ENCODE measurements at regions not wholly inside any gene's neighbourhood (a gene's known extent, or its start where the extent isn't known, plus 50 kb on each side); places are given as distances from the start of the nearest gene placed in this dataset.
A peak's percentile ranks its signal among the peaks of the same experiment; 100 is the strongest.

DNA sequence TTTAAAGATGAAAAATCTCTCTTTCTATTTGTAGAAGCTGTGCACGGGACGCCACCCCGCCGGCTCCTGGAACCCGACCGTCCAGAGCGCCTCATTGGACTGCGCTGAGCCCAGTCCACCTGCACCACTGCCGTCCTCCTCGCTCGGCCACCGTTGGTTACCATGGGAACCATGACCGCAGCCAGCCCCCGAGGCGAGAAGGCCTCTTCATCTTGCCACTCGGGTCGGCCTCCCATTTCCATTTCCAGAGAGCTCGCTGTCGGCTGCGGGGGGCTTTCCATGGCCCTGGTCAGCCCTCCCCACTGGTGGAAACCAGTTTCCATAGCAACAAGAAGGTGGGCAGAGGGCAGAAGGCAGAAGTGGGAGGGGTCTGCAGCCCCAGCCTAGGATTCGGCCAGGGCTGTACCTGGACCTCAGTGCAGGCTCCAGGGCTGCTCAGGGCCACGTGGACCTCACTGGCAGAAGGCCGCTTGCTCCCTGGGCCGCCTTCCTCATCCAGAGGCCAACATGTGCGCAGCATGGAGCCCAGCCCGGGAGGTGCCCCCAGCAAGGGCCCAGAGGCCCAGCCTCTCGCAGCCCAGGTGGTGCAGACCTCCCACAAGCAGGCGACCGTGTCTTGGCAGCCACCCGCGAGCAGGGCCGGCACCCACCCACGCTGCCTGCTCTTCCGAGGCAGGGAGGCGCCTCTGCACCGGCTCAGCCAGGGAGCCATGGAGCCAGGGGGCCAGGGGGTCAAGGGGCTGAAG is 283.5 kb upstream of the PPP2R2D start:
- no peaks in the 10 kb centered on the region for H3K4me1 Mint-ChIP-seq
- ATAC-seq = no peak
- no peak overlapping the region for H3K27ac Mint-ChIP-seq
- H3K27me3 Mint-ChIP-seq = peaks cover 21% of the 10 kb centered on the region
- DNase-seq = no peak
- H3K9me3 Mint-ChIP-seq = peaks cover 0 to 9% of the 10 kb centered on the region in 2 donors
- H3K4me3 Mint-ChIP-seq = no peak overlapping the region

DNA sequence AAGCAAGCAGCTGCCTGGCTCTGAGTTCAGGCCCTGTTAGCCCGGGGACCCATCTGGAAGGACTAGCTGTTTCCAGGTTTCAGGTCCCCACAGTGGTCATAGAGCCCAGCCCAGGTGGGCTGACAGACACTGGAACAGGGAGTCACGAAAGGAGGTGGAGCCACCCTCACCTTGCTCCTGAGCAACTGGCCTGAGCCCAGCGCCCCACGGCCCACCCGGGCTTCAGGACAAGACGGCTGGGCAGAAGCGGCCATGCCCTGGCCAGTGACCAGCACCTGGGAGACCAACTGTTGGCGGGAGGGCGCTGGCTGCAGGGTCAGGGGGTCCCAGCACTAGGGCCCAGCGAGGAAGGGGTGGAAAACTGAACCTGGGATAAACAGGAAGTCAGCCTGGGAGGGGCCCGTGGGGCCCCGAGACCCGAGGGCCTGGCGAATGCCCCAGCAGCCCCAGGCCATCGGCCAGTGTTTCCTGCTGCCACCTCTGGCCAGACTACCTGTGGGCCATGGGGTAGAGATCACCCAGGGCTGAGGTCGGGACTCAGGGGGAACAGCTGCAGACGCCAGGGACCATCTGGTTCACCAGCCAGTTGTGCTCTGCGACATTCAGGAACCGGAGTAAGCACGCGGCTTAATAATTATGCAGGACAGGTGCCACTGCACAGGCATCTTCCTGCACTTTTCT is 282.1 kb upstream of the PPP2R2D start:
- H3K4me1 Mint-ChIP-seq = no peaks in the 10 kb centered on the region
- DNase-seq (no peak), ATAC-seq (no peak)
- H3K4me3 Mint-ChIP-seq = no peak overlapping the region
- peaks cover 15% of the 10 kb centered on the region for H3K27me3 Mint-ChIP-seq
- H3K27ac Mint-ChIP-seq = no peak overlapping the region
- H3K9me3 Mint-ChIP-seq = peaks cover 0 to 7% of the 10 kb centered on the region in 2 donors

- Mint-ChIP-seq H3K27me3 (peaks cover 7% of the 10 kb centered on the region), H3K9me3 (no peaks in the 10 kb centered on the region), H3K27ac (no peak overlapping the region), H3K4me3 (no peak overlapping the region), H3K4me1 (no peaks in the 10 kb centered on the region)
- peak; percentile 17 for ATAC-seq
- DNase-seq = no peak
These were observed 280.5 kb upstream of the PPP2R2D start for GRCh38 chr10:131620314-131620713.

DNA sequence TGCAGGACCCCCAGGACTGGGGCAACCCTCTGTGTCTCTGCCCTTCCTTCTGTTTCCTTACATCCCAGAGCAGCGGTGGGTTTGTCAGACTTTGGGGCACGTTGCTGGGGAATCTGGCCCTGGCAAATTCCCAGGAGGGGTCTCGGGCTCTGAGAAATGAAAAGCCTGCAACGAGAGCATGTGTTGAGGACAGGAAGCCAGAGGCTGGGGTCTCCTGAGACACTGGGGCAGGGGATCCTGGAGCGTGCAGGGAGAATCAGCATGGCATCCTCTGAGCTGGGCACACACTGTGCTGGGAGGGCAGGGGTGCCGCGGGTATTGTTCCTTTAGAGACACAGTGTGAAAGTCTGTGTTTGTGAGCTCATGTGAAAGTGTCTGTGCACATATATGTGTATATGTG is 279.9 kb upstream of the PPP2R2D start:
- ATAC-seq (no peak), DNase-seq (no peak)
- H3K4me3 Mint-ChIP-seq = no peak overlapping the region
- H3K27ac Mint-ChIP-seq = no peak overlapping the region
- H3K9me3 Mint-ChIP-seq = no peaks in the 10 kb centered on the region
- H3K27me3 Mint-ChIP-seq = peaks cover 7% of the 10 kb centered on the region
- no peaks in the 10 kb centered on the region for H3K4me1 Mint-ChIP-seq

GRCh38 chr10:131621784-131622624 is 278.8 kb upstream of the PPP2R2D start:
- Mint-ChIP-seq H3K27ac (peak overlapping the region in 1 of 2 donors; percentile 21), H3K4me1 (no peaks in the 10 kb centered on the region), H3K27me3 (peaks cover 7% of the 10 kb centered on the region), H3K9me3 (no peaks in the 10 kb centered on the region), H3K4me3 (no peak overlapping the region)
- no peak for DNase-seq
- ATAC-seq = no peak

- Mint-ChIP-seq H3K27me3 (no peaks in the 10 kb centered on the region), H3K27ac (no peak overlapping the region), H3K4me3 (no peak overlapping the region), H3K4me1 (no peaks in the 10 kb centered on the region), H3K9me3 (peaks cover 12 to 16% of the 10 kb centered on the region in 2 donors)
- ATAC-seq = peak; percentile 53
- no peak for DNase-seq
These were observed 275.8 kb upstream of the PPP2R2D start for GRCh38 chr10:131625041-131625440.

DNA sequence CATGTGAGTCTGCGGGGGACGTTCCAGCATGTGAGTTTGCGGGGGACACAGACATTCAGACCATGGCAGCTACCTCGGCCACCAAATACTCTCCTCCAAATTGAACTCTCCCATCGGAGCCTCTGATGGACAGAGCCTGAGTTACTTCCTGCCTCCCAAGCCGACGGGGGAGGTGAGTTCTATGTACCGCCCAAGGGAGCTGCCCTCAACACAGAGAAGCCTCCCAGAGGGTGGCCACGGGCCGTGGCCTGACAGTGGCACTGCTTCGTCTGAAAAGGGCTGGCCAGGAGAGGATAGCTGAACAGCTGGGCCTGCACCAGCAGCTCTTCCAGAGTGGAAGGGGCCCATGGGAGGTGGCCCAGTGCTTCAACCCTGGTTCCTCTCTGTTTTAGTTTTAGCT is 274.5 kb upstream of the PPP2R2D start:
- no peaks in the 10 kb centered on the region for H3K4me1 Mint-ChIP-seq
- ATAC-seq (no peak), DNase-seq (no peak)
- no peak overlapping the region for H3K4me3 Mint-ChIP-seq
- H3K9me3 Mint-ChIP-seq = peaks cover 12 to 16% of the 10 kb centered on the region in 2 donors
- H3K27me3 Mint-ChIP-seq = no peaks in the 10 kb centered on the region
- H3K27ac Mint-ChIP-seq = no peak overlapping the region

- Mint-ChIP-seq H3K4me3 (no peak overlapping the region), H3K27ac (no peak overlapping the region), H3K4me1 (no peaks in the 10 kb centered on the region), H3K9me3 (peaks cover 12 to 16% of the 10 kb centered on the region in 2 donors), H3K27me3 (no peaks in the 10 kb centered on the region)
- DNase-seq (no peak), ATAC-seq (no peak)
These were observed 271.6 kb upstream of the PPP2R2D start for GRCh38 chr10:131629026-131629770.

GRCh38 chr10:131630772-131631258 is 270.0 kb upstream of the PPP2R2D start:
- Mint-ChIP-seq H3K27ac (no peak overlapping the region), H3K9me3 (peaks cover 12 to 16% of the 10 kb centered on the region in 2 donors), H3K27me3 (peaks cover 4% of the 10 kb centered on the region), H3K4me3 (no peak overlapping the region), H3K4me1 (no peaks in the 10 kb centered on the region)
- DNase-seq = no peak
- no peak for ATAC-seq

DNA sequence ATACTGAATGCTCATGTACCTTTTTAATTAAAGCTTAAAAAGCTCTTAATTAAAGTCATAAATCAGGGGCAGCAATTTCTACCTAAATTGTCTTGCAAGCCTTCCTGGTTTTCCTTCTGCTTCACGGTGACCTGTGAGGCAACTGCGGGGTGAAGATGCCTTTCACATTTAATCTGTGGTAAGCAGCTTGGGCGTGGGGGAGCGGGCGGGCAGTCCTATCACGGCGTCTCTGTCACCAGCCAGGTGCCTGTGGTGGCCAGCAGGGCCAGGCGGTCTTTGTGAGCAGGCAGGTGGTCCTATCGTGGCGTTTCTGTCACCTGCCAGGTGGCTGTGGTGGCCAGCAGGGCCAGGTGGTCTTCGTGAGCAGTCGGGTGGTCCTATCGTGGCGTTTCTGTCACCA is 269.2 kb upstream of the PPP2R2D start:
- Mint-ChIP-seq H3K4me3 (no peak overlapping the region), H3K4me1 (no peaks in the 10 kb centered on the region), H3K27me3 (peaks cover 12% of the 10 kb centered on the region), H3K27ac (no peak overlapping the region), H3K9me3 (peaks cover 12 to 16% of the 10 kb centered on the region in 2 donors)
- DNase-seq = no peak
- no peak for ATAC-seq

GRCh38 chr10:131635564-131636015 is 265.2 kb upstream of the PPP2R2D start:
- peak in 1 of 2 donors; percentile 24 for DNase-seq
- peaks cover under 1% of the 10 kb centered on the region for H3K4me1 Mint-ChIP-seq
- ATAC-seq = peak; percentile 40
- H3K4me3 Mint-ChIP-seq = no peak overlapping the region
- peaks cover 10 to 13% of the 10 kb centered on the region in 2 donors for H3K9me3 Mint-ChIP-seq
- peaks cover 15% of the 10 kb centered on the region for H3K27me3 Mint-ChIP-seq
- H3K27ac Mint-ChIP-seq = no peak overlapping the region

DNA sequence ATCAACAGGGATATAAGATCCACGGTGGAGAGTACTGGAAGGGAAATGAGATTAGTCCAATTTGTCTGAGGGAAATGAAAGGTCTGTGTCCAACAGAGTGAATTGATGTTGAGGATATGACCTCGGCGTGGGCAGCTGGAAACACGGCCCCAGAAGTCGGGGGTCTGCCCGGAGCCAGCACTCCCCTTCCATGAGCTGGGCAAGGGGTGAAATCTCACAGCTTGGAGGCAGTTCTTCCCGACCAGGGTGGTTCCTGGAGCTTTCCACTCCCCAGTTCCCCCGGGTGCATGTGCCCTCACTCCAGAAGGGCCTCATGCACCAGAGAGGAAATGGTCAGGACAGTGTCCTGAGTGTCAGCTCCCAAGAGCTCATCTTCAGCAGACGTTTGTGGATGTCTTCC is 264.7 kb upstream of the PPP2R2D start:
- DNase-seq (no peak), ATAC-seq (no peak)
- Mint-ChIP-seq H3K27me3 (peaks cover 15% of the 10 kb centered on the region), H3K4me1 (peaks cover 6% of the 10 kb centered on the region), H3K9me3 (peaks cover 10 to 14% of the 10 kb centered on the region in 2 donors), H3K27ac (peak overlapping the region in 1 of 2 donors; percentile 29), H3K4me3 (no peak overlapping the region)

GRCh38 chr10:131636841-131637724 is 263.7 kb upstream of the PPP2R2D start:
- DNase-seq = no peak
- Mint-ChIP-seq H3K4me3 (no peak overlapping the region), H3K27ac (no peak overlapping the region)

More at GRCh38 chr10:131636841-131637724, 263.7 kb upstream of the PPP2R2D start:
- no peak for ATAC-seq
- Mint-ChIP-seq H3K4me1 (peaks cover 10% of the 10 kb centered on the region), H3K27me3 (peaks cover 15% of the 10 kb centered on the region), H3K9me3 (peaks cover 10 to 14% of the 10 kb centered on the region in 2 donors)
